Uterus (tissue), 3 donors: ENCODE measurements at regions not wholly inside any gene's neighbourhood (a gene's known extent, or its start where the extent isn't known, plus 50 kb on each side); places are given as distances from the start of the nearest gene placed in this dataset.

Source experiments
- DNase-seq, 2 donors: peaks; one replicate each; pipeline ENCODE4 v3.0.0-alpha.2; 2019 to 2020
- H3K27ac ChIP-seq, 2 donors: fragments of 200-600 bp; sonication (generic); 1 replicate in 1 of 2; 2 replicates in 1 of 2; pipeline ENCODE4 v1.5.1; 2016 to 2018
- H3K27me3 ChIP-seq, 2 donors: fragments of 200-600 bp; sonication (generic); one replicate each; pipeline ENCODE4 v1.5.1; 2018 to 2019; ENCODE audit warnings: control low read depth in 1 of 2
- H3K36me3 ChIP-seq, 2 donors: fragments of 200-600 bp; sonication (generic); one replicate each; pipeline ENCODE4 v1.5.1; 2019; ENCODE audit warnings: control low read depth in 1 of 2
- H3K4me1 ChIP-seq, 2 donors: fragments of 200-600 bp; sonication (generic); one replicate each; pipeline ENCODE4 v1.5.1; 2018 to 2019; ENCODE audit warnings: control low read depth in 1 of 2
- H3K4me3 ChIP-seq, 2 donors: fragments of 200-600 bp; sonication (generic); 1 replicate in 1 of 2; 2 replicates in 1 of 2; pipeline ENCODE4 v1.5.1; 2018 to 2019; ENCODE audit warnings: mild to moderate bottlenecking in 1 of 2
- H3K9me3 ChIP-seq, 2 donors: fragments of 200-600 bp; sonication (generic); one replicate each; pipeline ENCODE4 v1.5.1; 2019; ENCODE audit warnings: control low read depth in 1 of 2
- POLR2A ChIP-seq, 2 donors: fragments of 450-650 bp; IDR thresholded peaks; one replicate each; pipeline ENCODE4 v1.6.1; 2016; ENCODE audit warnings: antibody characterized with exemption in 2 of 2, mild to moderate bottlenecking in 1 of 2, moderate library complexity in 1 of 2
- intact Hi-C: fragments of 100-400 bp; cut with DNase I; formaldehyde crosslinking; loops from one replicate; pipeline ENCODE4 v1.15.1; 2023; ENCODE audit warnings: low total_unique reads
- TF ChIP-seq, protein P1 (sequence below), 4 experiments: fragments of 200-600 bp in 2 of 4; fragments of 450-650 bp in 2 of 4; sonication (generic) in 2 of 4; IDR thresholded peaks; one replicate each; pipeline ENCODE4 v1.5.1; 2016 to 2019; ENCODE audit warnings: antibody characterized with exemption in 4 of 4, mild to moderate bottlenecking in 2 of 4, moderate library complexity in 1 of 4
- donor health status: DM: yes; HTN: yes; CAD: no.

GRCh38 chr10:4075443-4075842 is 290.4 kb upstream of the KLF6 start:
- H3K27ac ChIP-seq, result no peak overlapping the region
- H3K27me3 ChIP-seq, result no peaks in the 10 kb centered on the region
- no peak for DNase-seq
- intact Hi-C loops, result no loop called here
- TF ChIP-seq, protein P1, sequence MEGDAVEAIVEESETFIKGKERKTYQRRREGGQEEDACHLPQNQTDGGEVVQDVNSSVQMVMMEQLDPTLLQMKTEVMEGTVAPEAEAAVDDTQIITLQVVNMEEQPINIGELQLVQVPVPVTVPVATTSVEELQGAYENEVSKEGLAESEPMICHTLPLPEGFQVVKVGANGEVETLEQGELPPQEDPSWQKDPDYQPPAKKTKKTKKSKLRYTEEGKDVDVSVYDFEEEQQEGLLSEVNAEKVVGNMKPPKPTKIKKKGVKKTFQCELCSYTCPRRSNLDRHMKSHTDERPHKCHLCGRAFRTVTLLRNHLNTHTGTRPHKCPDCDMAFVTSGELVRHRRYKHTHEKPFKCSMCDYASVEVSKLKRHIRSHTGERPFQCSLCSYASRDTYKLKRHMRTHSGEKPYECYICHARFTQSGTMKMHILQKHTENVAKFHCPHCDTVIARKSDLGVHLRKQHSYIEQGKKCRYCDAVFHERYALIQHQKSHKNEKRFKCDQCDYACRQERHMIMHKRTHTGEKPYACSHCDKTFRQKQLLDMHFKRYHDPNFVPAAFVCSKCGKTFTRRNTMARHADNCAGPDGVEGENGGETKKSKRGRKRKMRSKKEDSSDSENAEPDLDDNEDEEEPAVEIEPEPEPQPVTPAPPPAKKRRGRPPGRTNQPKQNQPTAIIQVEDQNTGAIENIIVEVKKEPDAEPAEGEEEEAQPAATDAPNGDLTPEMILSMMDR (IDR thresholded peaks at IDR 0.05), result no peak
- H3K9me3 ChIP-seq, result no peaks in the 10 kb centered on the region
- H3K36me3 ChIP-seq, result no peaks in the 10 kb centered on the region
- H3K4me3 ChIP-seq, result no peak overlapping the region
- H3K4me1 ChIP-seq, result no peaks in the 10 kb centered on the region

DNA sequence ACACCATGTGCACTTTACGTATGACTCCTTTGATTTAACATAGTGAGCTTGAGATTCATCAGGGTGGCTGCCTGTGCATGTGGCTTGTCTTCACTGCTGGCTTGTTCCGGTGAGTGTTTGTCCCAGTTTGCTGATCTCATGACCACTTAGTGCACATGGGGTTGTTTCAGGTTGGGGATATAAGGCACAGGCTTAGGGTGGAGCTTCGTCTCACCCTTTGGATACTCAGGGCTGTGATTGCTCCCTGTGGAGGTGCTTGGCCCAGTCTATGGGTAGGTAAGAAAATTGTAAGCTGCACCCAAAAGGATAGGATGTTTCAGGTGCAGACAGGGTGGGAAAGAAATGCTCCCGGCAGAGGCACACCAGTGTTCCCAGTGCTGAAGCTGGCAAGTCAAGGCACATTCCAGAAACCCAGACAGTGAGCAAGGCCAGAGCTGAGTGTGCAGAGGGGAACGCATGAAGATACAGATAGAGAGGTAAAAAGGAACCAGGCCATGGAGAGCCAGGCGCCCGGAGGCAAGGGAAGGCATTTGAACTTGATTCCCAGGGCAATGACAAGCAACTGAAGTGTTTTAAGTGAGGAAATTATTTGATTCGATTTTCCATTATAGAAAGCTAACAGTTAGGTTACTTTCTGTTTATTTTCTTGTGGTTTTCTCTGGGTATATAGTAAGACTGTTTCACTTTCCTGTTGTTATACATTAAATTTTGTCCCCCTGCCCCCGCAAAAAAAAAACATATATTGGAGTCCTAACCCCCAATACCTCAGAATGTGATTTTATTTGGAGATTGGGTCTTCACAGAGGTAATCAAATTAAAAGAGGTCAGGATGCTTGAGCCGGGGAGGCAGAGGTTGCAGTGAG is 289.8 kb upstream of the KLF6 start:
- TF ChIP-seq, protein P1 (IDR thresholded peaks at IDR 0.05), result no peak
- no peak for TF ChIP-seq POLR2A (IDR thresholded peaks at IDR 0.05)
- Histone ChIP-seq H3K27ac (no peak overlapping the region), H3K4me3 (no peak overlapping the region), H3K36me3 (no peaks in the 10 kb centered on the region), H3K4me1 (no peaks in the 10 kb centered on the region), H3K9me3 (no peaks in the 10 kb centered on the region), H3K27me3 (no peaks in the 10 kb centered on the region)
- DNase-seq, result no peak
- intact Hi-C loops, result no loop called here

DNA sequence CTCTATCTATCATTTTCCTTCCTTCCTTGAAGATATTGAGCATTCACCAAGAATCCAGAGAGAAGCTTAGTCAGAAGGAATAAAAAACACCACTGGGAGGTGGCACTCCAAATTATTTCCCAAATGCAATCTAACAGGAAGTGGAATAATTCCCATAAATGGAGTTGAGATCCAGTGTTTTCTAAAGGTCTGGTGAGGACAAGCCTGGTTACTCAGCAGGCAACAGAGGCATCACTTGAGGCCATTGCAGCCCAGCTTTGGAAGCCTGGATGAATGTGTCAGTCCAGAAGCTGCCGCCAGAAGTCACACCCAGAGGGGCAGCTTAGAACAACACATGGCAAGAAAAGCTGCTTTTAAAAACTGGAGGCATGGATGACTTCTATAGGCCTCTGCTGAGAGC is 288.9 kb upstream of the KLF6 start:
- Histone ChIP-seq H3K9me3 (no peaks in the 10 kb centered on the region), H3K4me3 (no peak overlapping the region), H3K4me1 (no peaks in the 10 kb centered on the region), H3K27me3 (no peaks in the 10 kb centered on the region), H3K36me3 (no peaks in the 10 kb centered on the region), H3K27ac (no peak overlapping the region)
- intact Hi-C loops, result no loop called here
- no peak for TF ChIP-seq POLR2A (IDR thresholded peaks at IDR 0.05)
- TF ChIP-seq, protein P1 (IDR thresholded peaks at IDR 0.05), result no peak
- no peak for DNase-seq

DNA sequence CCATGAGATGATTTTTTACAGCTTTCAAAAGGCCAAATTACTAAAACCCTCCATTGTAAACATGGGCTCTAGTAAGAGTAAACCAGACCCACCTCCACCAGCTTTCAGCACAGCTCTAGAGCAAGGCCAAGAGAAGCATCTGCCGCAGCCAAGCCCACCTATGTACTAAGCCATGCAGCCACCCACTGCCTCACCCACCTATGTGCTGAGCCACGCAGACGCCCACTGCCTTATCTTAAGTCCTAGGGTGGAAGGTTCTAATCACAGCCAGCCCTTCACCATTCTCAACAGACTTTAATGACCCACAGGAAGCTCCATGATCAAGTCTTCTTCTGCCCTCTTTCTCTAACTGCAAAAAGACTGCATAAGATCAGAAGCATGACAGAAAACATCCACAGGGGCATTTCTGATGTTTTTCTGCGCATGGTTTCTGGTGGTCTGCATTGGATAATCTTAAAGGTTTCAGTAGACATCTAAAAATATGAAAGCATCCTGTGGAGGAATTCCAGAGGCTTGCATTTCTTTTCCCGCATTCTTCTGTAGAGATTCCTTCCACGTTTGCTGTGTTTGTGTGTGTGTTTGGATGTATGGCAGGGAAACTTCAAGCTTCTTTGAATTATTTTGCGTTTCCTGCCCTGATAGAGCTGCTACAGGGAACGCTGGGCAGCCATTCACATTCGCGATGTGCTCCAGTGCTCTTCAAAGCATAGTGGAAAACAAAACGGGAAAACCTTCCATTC is 286.1 kb upstream of the KLF6 start:
- Histone ChIP-seq H3K9me3 (no peaks in the 10 kb centered on the region), H3K4me3 (no peak overlapping the region), H3K4me1 (no peaks in the 10 kb centered on the region), H3K27ac (no peak overlapping the region), H3K27me3 (no peaks in the 10 kb centered on the region), H3K36me3 (no peaks in the 10 kb centered on the region)
- DNase-seq, result no peak
- intact Hi-C loops, result no loop called here
- TF ChIP-seq, protein P1 (IDR thresholded peaks at IDR 0.05), result no peak
- no peak for TF ChIP-seq POLR2A (IDR thresholded peaks at IDR 0.05)

- no peaks in the 10 kb centered on the region for H3K36me3 ChIP-seq
- no peak for DNase-seq
- TF ChIP-seq POLR2A (IDR thresholded peaks at IDR 0.05), result no peak
- TF ChIP-seq, protein P1 (IDR thresholded peaks at IDR 0.05), result no peak
- intact Hi-C loops, result no loop called here
- no peaks in the 10 kb centered on the region for H3K9me3 ChIP-seq
- H3K4me1 ChIP-seq, result no peaks in the 10 kb centered on the region
- H3K27me3 ChIP-seq, result no peaks in the 10 kb centered on the region
- H3K4me3 ChIP-seq, result no peak overlapping the region
- H3K27ac ChIP-seq, result peak overlapping the region in 1 of 2 donors; percentile 32
These were observed 285.2 kb upstream of the KLF6 start for GRCh38 chr10:4070184-4070583.
